ENCODE measurements at regions not wholly inside any gene's neighbourhood (a gene's known extent, or its start where the extent isn't known, plus 50 kb on each side); places are given as distances from the start of the nearest gene placed in this dataset.

GRCh38 chr3:44068753-44069152 lies 172.9 kb upstream of the TOPAZ1 start:
- no peaks in the 10 kb centered on the region for H3K9me2 ChIP-seq (ENCODE audit: insufficient read depth)
- H3K4me3 ChIP-seq = no peak overlapping the region
- no peak overlapping the region for H3K4me2 ChIP-seq (ENCODE audit: unreplicated experiment)
- H3K79me2 ChIP-seq (ENCODE audit: insufficient read depth) = no peaks in the 10 kb centered on the region
- H3K9me3 ChIP-seq (ENCODE audit: low read depth) = no peaks in the 10 kb centered on the region
- no peaks in the 10 kb centered on the region for H4K20me1 ChIP-seq (ENCODE audit: insufficient read depth)
- in situ Hi-C loops (cut with MboI) = no loop called here
- H3K4me1 ChIP-seq (ENCODE audit: insufficient read depth) = no peaks in the 10 kb centered on the region
- no peak overlapping the region for H3K27ac ChIP-seq
- no peak overlapping the region for H3K9ac ChIP-seq
- TF ChIP-seq EZH2phosphoT487 (IDR thresholded peaks at IDR 0.05; ENCODE audit: insufficient read depth, low read depth) (no peak), EZH2 (IDR thresholded peaks at IDR 0.05; ENCODE audit: insufficient read depth, poor library complexity, severe bottlenecking) (no peak)
- H3K36me3 ChIP-seq (ENCODE audit: low read depth) = no peaks in the 10 kb centered on the region
- no peak overlapping the region for H2AFZ ChIP-seq
- no peaks in the 10 kb centered on the region for H3F3A ChIP-seq (ENCODE audit: insufficient read depth)
- WGBS, 2 experiments (ENCODE audit: low coverage in 1 of 2, low lambda C conversion rate in 2 of 2, missing lambda C conversion rate in 2 of 2) = 83 to 85% methylated on average over 3 of the region's 3 CpGs
- no peak for DNase-seq
- no peaks in the 10 kb centered on the region for H3K27me3 ChIP-seq (replicated peaks; ENCODE audit: insufficient read depth)

GRCh38 chr3:44069276-44069675 lies 172.4 kb upstream of the TOPAZ1 start:
- Histone ChIP-seq H3F3A (ENCODE audit: insufficient read depth) (no peaks in the 10 kb centered on the region), H3K79me2 (ENCODE audit: insufficient read depth) (no peaks in the 10 kb centered on the region), H4K20me1 (ENCODE audit: insufficient read depth) (no peaks in the 10 kb centered on the region), H3K4me1 (ENCODE audit: insufficient read depth) (no peaks in the 10 kb centered on the region), H2AFZ (no peak overlapping the region), H3K27ac (no peak overlapping the region), H3K4me3 (no peak overlapping the region), H3K9me3 (ENCODE audit: low read depth) (no peaks in the 10 kb centered on the region), H3K4me2 (ENCODE audit: unreplicated experiment) (no peak overlapping the region), H3K9ac (no peak overlapping the region), H3K36me3 (ENCODE audit: low read depth) (no peaks in the 10 kb centered on the region), H3K9me2 (ENCODE audit: insufficient read depth) (no peaks in the 10 kb centered on the region), H3K27me3 (replicated peaks; ENCODE audit: insufficient read depth) (no peaks in the 10 kb centered on the region)
- no peak for DNase-seq
- TF ChIP-seq EZH2phosphoT487 (IDR thresholded peaks at IDR 0.05; ENCODE audit: insufficient read depth, low read depth) (no peak), EZH2 (IDR thresholded peaks at IDR 0.05; ENCODE audit: insufficient read depth, poor library complexity, severe bottlenecking) (no peak)
- in situ Hi-C loops (cut with MboI) = no loop called here
- 58% methylated on average over 5 of the region's 5 CpGs for WGBS, 2 experiments (ENCODE audit: low coverage in 1 of 2, low lambda C conversion rate in 2 of 2, missing lambda C conversion rate in 2 of 2)

DNA sequence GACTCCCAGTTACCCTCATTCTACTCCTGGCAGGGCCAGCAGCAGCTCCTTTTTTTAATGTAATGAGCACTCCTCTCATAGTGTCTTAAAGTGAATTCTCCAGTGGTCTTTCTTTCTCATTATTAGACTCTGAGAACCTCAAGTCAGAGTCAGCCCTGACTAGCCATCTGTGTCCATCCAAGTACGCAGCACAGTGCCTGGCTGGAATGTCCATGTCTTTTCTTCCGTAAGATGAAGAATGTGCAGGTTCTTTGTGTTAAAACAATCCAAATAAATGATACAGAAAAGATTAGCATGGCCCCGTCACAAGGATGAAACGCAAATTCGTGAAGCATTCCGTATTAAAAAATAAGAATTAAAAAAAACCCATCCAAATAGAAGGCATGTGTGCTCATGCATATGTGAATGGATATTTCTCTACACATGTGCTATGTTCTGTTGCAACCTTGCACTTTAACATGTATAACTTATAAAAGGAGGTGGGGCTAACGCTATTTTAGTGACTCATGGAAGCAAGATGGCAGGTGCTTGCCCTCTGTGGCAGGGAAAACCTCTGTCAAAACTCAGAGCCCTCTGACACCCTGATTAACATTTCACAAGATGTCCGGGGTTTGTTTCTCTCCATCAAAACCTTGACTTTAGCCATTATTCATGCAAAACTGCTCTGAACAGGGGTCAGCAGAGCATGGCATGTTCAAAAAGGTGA lies 170.7 kb upstream of the TOPAZ1 start:
- in situ Hi-C loops (cut with MboI) = no loop called here
- DNase-seq = no peak
- H3K79me2 ChIP-seq (ENCODE audit: insufficient read depth) = no peaks in the 10 kb centered on the region
- no peak for TF ChIP-seq EZH2 (IDR thresholded peaks at IDR 0.05; ENCODE audit: insufficient read depth, poor library complexity, severe bottlenecking)
- no peak for TF ChIP-seq EZH2phosphoT487 (IDR thresholded peaks at IDR 0.05; ENCODE audit: insufficient read depth, low read depth)
- H4K20me1 ChIP-seq (ENCODE audit: insufficient read depth) = no peaks in the 10 kb centered on the region
- no peak overlapping the region for H3K4me2 ChIP-seq (ENCODE audit: unreplicated experiment)
- H3K27me3 ChIP-seq (replicated peaks; ENCODE audit: insufficient read depth) = no peaks in the 10 kb centered on the region
- 79 to 80% methylated on average over 8 of the region's 8 CpGs for WGBS, 2 experiments (ENCODE audit: low coverage in 1 of 2, low lambda C conversion rate in 2 of 2, missing lambda C conversion rate in 2 of 2)
- H3K4me3 ChIP-seq = no peak overlapping the region
- no peaks in the 10 kb centered on the region for H3K9me2 ChIP-seq (ENCODE audit: insufficient read depth)
- no peaks in the 10 kb centered on the region for H3K4me1 ChIP-seq (ENCODE audit: insufficient read depth)
- H3F3A ChIP-seq (ENCODE audit: insufficient read depth) = no peaks in the 10 kb centered on the region
- no peaks in the 10 kb centered on the region for H3K9me3 ChIP-seq (ENCODE audit: low read depth)
- no peak overlapping the region for H3K9ac ChIP-seq
- no peak overlapping the region for H2AFZ ChIP-seq
- H3K36me3 ChIP-seq (ENCODE audit: low read depth) = no peaks in the 10 kb centered on the region
- H3K27ac ChIP-seq = no peak overlapping the region

GRCh38 chr3:44072601-44073540 lies 168.8 kb upstream of the TOPAZ1 start:
- Histone ChIP-seq H3K9ac (no peak overlapping the region), H3K27me3 (replicated peaks; ENCODE audit: insufficient read depth) (no peaks in the 10 kb centered on the region), H3F3A (ENCODE audit: insufficient read depth) (no peaks in the 10 kb centered on the region), H4K20me1 (ENCODE audit: insufficient read depth) (no peaks in the 10 kb centered on the region), H3K79me2 (ENCODE audit: insufficient read depth) (no peaks in the 10 kb centered on the region), H3K9me3 (ENCODE audit: low read depth) (no peaks in the 10 kb centered on the region), H3K4me2 (ENCODE audit: unreplicated experiment) (no peak overlapping the region), H2AFZ (no peak overlapping the region), H3K4me3 (no peak overlapping the region), H3K36me3 (ENCODE audit: low read depth) (no peaks in the 10 kb centered on the region), H3K9me2 (ENCODE audit: insufficient read depth) (no peaks in the 10 kb centered on the region), H3K4me1 (ENCODE audit: insufficient read depth) (no peaks in the 10 kb centered on the region), H3K27ac (no peak overlapping the region)
- DNase-seq = no peak
- TF ChIP-seq EZH2 (IDR thresholded peaks at IDR 0.05; ENCODE audit: insufficient read depth, poor library complexity, severe bottlenecking) (no peak), EZH2phosphoT487 (IDR thresholded peaks at IDR 0.05; ENCODE audit: insufficient read depth, low read depth) (no peak)
- 77 to 87% methylated on average over 11 of the region's 11 CpGs for WGBS, 2 experiments (ENCODE audit: low coverage in 1 of 2, low lambda C conversion rate in 2 of 2, missing lambda C conversion rate in 2 of 2)
- in situ Hi-C loops (cut with MboI) = no loop called here

Measured in GM23248 (cell line).